NCI-H345 (cell line): ENCODE measurements at regions not wholly inside any gene's neighbourhood (a gene's known extent, or its start where the extent isn't known, plus 50 kb on each side); places are given as distances from the start of the nearest gene placed in this dataset.

Experiments used
- DNase-seq: peaks from one replicate; lab custom pipeline; 2025; lab: John Stamatoyannopoulos, UW

DNA sequence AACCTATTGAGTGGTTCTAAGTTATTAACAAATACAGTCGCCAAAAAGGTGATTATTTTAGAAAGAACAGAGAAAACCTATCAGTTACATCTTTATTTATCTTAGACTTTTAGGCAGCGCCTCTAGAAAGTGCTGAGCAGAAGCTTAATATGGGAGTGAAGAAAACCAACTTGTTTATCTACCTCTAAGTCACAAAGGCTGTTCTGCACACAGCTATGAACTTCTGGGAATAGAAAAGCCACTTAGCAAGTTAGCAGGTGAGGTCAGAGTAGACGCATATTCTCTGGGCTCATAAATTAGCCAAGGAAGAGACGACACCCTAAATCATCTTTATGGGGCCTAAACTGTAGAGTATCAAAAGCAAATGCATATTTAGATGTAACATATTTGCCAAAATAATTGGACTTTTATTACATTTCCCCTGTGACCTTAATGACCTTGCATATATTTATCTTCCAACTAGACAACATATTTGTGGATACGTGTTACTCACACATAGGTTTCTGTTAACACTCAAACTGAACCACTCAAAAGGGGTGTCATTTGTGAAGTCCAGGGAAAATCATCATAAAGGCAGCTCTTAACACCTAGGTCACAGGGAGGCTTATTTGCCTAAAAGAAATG, 267.1 kb downstream of the ADGB start:
- no peak for DNase-seq

DNA sequence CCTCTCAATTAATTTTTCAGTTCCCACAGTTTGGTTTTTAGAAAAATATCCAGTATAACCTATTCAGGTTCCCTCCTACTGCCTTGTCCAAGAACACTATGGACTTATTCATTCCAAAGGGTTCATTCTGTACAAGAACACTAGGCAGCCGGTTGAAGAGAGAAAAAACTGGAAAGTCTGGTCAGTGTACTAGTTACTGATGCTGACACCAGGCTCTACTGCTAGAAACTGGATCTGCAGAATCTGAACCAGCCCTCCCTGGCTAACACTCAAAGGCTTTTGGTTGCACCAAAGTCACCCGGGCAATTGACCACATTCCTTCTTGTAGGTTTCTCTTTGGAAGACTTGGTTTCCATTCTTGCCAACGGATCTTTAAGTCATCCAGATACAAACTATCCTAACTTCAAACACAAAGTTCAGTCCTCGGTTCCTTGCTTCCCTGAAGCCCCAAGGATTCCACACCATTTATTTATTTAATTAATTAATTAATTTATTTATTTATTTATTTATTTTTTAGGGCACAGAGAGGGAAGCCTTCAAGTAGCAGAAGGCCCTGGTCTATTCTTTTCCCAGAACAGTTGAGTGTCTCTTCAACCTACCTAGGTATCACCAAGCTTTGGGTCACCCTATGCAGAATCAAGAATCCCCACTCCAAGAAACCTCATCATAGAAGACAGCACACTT, 268.1 kb downstream of the ADGB start:
- DNase-seq, result no peak

DNA sequence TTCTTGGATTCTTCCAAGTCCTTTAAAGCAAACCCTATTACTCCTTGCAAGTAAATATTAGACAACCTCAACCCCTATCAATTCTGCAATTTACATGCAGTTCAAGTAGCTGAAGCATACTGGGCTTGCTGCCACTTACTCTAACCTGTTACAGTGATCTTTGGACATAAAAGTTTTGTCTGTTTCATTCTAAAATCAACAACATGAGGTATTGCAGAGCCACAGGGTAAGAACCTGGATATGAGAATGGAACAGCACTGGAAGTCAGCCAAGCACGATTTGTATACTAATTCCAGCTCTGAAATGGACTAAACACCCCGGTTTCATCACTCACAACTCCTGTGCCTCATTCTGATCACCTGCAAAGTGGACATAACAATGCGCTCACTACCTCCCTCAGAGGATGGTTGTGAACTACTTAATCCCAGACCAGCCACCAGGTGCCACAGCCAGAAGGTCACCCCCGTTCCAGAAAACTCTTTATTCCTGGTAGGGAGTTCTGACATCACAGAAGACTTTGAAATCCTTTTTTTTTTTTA, 270.0 kb downstream of the ADGB start:
- no peak for DNase-seq

DNA sequence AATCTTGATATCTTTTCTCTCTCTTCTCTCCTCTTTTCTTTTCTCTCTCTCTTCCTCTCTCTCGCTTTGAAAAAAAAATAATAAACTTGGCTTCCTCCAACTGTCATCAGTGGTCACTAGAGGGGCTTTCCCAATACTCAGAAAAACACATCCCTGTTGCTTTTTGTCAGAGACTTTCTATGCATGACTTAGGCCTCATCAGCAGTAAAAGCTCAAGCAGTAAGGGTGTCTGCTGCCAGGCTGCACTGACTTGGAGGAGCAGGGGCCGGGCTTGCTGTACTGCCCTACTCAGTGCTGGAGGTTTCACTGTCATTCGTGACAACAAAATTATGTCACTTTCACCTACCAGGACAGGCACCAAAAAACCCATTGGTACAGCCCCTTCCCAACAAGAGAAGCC, 272.0 kb downstream of the ADGB start:
- no peak for DNase-seq

DNA sequence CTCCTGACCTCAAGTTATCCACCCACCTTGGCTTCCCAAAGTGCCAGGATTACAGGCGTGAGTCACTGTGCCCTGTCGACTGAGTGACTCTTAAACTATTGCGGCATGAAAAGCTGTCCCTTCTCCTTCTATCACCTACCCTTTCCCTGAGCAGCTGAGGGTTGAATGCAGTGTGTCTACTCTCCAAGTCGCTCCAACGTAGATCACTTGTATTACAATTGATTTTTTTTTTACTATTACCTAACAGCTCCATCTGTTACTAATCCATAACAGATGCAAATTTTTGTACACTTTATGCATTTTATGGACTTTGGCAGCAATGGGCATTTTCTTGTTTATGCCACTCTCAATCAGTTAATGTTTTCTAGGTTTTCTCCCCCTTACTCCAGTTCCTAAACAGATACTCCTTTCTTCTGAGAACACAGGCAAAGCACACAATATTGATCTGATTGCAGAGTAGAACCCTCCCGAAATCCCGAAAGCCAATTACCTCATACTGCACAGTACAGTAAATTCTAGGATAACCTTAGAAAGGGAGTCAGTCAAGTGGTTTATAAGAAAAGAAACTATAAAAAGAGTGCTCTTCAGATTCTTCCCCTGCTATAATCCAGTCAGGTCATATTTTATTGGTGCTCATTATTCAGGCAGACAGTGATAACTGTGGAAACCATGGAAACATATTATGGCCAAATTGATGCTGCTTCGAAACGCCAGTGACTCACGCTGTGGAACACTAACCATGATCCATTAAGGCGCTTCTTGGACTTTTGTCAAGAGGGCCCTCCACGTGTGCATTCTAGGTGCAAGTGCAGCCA, 273.0 kb downstream of the ADGB start:
- DNase-seq, result no peak

DNA sequence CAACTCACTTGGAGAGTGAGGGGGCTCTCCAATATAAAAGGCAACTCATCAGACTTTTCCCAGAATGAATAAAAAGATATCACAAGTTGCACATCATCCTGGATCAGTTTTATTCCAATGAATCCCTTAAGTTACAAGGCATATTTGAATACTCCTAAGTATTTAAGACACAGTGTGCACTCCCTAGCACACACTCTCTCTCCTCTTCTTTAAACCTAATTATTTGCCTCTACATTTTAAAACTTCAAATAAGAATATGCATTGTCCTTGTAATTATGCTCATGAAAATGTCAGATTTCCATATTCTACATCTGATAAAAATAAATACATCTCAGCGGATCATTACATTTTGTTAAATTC, 273.6 kb downstream of the ADGB start:
- DNase-seq, result no peak

GRCh38 chr6:146874278-146875018, 275.7 kb downstream of the ADGB start:
- no peak for DNase-seq

DNA sequence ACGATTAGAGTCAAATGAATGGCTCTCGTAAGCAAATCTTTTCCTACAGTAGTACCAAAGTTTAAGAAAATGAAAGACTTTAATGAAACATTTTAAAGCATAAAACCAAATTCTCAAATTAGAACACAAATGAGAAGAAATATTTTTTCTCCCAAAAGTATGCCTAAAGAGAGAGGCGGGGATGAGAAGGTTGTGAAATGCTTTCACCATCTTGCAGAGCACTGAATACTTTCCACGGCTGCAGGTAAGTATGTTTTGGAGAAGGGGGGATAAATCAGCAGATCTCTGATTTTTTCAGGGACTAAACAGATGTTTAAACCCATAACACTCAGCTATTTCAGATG, 277.1 kb downstream of the ADGB start:
- DNase-seq, result no peak

DNA sequence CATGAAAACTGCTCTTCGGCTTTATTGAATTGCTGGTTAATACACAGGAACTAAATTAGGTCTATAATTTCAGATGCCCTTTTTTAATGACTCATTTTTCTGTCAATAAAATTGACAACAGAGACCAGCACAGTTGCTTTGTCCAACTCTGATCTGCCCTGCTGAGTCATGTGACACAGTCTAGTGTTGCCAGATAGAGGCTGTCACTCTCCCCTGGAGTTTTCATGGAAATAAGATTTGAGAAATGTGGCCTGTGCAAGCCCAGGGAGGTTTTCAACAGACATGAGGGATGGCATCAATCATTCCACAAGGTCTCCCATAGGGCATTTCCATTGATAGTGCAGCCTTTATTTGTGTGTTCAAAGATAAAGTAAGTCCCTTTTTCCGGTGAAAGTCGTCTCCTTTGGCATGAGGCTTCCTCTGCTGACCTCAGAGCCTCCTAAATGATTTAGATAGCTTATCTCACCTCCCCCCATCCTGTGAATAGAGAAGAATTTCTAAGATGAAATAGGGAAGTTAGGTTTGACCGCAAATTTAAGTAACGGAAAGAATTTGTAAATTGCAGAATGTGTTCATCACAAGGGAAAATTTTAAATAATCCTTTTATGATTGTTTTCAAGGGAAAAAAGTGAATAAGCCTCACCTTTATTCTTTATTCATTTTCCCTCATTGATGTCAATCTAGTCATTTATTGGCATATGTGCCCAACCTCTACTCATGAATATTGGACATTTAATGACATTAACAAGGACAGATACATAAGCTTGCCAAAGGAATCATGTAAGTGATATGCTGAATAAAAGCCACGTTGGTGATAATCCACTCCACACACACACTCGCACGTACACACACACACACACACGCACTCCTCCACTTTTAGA, 277.7 kb downstream of the ADGB start:
- no peak for DNase-seq

DNA sequence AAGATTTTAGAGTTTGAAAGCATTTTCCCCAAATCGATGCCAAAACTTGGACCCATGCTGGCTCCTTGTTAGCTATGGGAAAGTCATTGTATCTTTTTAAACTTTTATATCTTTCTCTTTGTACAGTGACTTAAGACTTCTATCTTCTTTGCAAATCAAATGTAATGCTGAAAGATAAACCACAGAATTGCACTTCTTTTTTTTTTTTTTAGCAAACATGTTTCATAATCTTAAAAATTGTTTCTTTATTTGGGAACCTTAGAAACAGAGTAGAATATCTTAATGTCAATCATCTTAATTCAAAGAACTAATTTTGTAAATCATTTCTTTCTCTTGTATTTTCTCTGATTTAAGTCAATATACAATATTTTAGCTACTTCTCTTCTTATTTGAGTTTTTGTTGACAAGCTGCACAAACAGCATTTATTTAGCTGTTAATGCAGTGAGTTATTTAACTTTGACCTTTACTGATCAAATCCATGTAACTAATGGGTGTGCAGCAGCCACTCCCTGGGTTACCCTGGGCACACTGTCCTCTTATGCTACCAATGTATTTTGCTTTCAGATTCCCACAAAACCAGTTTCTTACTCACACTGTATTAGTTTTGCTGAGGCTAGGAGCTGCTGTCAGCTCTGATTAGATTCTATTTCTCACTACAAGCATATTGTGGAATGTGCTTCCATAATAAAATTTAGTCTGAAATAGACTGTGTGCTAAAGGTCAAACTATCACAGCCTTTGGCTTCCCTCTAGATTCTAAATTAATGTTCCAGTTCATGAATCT, 279.6 kb downstream of the ADGB start:
- DNase-seq, result no peak

DNA sequence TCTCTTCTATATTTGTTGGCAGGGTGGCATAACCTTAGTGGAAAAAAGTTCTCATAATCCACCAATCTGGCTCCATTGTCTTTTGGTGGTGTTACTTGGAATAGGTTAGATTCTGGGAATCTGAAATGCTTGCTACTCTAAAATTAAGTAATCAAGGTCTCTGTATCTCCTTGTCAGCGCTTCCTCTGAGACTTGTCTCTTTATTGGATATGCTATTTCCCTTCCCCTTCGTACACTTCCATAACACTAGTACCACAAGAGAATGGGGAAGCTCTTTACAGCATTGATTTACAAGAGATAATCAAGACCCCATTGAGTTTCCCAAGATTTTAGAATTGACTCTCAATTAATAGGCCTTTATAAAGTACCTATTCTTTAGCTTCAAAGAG, 280.2 kb downstream of the ADGB start:
- DNase-seq, result no peak

GRCh38 chr6:146879406-146880117, 280.8 kb downstream of the ADGB start:
- no peak for DNase-seq

DNA sequence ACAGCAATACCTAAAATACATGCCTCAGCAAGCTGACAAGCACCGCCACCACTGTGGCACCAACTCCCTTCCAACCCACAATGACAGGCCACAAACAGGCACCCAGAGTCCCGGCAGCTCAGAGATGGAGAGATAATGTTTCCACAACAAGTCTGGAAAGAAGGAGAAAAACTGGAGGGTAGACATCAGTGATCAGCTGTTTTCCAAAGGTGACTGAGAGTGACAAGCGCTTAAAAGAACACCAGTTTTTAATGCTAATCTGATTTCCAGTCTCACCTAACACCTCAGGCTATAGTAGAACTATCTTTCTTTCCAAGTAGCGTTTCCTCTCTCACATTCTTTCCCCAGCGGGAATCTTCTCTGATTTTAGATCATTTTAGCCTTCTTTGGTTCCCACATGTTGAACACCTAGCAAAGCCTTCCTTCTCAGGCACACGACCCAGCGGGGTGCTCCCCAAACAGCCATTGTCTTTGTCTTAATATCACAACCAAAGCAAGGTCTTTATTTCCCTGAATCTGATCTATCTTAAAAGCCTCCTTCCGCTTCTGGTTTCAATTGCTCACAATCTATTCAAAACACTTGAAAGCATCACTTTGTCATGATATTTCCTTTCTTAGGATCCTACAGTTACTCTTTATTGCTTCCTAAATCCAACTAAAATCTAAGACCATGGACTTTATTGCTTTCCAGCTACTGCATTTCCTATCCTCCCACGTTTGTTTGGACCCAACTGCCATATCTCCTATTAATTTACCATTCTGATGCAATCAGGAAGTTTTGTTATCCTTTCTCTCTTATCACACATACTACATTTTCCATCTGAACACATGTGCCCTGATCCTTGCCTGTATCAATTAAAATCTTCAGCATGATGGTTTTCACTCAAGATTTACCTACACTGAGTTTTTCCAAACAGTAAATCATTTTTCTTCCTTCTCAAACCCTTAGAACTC, 282.7 kb downstream of the ADGB start:
- no peak for DNase-seq

- no peak for DNase-seq
Observed at GRCh38 chr6:146883640-146884531, 285.1 kb downstream of the ADGB start.

DNA sequence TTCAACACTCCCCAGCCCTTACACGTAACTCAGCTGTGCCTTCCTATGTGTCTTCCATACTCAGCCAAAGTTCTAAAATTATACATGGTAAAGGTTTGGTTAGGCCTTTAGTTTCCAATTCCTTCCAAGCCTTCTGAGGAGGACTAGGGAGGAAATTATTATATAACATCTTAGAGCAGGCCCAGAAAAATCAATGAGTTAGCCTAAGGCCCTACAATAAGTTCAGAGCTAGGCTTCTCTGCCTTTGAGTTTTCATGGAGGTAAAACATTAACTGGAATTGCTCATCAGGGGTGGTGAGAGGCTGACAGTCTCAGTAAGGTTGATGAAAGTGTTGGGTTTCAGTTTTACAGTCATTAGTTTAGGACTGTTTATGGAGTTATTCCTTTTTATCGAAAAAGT, 286.0 kb downstream of the ADGB start:
- DNase-seq, result no peak

DNA sequence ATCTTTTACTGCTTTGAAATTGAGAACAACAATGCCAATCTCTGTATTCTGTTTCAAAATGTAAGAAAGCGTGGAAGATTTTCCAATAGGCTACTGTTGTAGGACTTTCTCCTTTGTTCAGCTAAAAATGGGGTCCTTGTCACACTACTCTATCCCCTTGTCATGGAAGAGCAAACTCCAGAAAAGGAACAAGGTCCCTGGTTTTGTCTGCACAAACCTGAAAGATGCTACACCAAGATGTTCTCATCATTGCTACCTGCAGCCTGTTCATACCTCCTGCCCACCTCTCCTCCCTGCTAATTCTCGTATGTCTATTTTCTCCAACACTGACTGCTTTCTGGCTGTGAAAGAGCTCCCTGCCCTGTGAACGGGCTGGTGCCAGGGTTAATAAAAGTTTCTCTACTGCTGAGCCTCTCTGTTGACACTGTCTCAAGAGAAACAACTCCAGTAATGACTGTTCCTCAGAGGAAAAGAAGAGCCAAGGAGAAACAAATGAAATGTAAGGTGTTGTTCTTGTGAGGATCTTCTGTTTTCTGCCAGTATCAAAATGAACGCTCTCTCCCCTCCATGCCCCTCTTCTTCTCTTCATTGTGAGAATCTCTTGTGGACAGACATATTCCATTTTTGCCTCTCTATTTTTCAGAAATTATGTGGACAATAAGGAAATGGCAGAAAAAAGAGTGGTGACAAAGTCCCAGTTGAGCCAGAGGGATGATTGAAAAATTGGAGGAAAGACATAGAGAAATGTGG, 287.1 kb downstream of the ADGB start:
- no peak for DNase-seq
